HG03108 (cell line): ENCODE measurements at regions not wholly inside any gene's neighbourhood (a gene's known extent, or its start where the extent isn't known, plus 50 kb on each side); places are given as distances from the start of the nearest gene placed in this dataset.

ENCODE experiments used
- ATAC-seq: cut with Tn5 transposase; IDR thresholded peaks from one replicate; pipeline ENCODE4 v1.9.1; 2021; ENCODE audit warnings: moderate library complexity; ENCODE audit not compliant: unreplicated experiment

DNA sequence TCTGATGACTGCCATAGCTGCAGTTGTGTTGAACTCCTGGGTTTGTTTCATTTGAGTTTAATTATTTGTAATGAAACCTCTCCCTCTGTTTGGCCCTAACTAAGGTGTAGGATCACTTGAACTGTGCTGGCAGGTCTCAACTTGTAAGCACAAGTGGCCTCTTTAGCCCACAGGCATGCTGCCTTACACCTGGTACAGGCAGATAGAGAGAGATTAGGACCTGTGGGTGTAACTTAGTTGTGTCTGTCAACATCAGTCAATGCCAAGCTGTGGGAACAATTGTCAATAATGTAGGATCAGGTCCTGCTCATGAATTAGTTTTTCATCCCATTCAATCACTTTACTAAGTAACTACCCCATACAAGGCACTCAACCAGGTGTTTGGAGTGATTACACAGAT, 263.0 kb upstream of the G2E3 start:
- ATAC-seq = no peak

DNA sequence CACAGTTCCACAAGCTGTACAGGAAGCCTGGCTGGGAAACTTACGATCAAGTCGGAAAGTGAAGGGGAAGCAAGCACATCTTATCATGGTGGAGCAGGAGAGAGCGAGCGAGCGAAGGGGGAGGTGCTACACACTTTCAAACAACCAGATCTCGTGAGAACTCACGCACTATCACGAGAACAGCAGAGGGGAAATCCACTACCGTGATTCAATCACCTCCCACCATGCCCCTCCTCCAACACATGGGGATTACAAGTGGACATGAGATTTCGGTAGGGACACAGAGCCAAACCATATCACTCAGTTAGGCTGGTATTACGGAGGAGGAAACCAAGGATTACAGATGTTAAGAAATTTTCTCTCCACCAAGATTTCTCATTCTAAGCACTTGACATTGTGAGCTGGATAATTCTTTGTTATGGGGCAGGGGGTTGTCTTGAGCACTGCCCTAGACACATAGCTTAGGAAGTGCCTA, 262.0 kb upstream of the G2E3 start:
- ATAC-seq = no peak

DNA sequence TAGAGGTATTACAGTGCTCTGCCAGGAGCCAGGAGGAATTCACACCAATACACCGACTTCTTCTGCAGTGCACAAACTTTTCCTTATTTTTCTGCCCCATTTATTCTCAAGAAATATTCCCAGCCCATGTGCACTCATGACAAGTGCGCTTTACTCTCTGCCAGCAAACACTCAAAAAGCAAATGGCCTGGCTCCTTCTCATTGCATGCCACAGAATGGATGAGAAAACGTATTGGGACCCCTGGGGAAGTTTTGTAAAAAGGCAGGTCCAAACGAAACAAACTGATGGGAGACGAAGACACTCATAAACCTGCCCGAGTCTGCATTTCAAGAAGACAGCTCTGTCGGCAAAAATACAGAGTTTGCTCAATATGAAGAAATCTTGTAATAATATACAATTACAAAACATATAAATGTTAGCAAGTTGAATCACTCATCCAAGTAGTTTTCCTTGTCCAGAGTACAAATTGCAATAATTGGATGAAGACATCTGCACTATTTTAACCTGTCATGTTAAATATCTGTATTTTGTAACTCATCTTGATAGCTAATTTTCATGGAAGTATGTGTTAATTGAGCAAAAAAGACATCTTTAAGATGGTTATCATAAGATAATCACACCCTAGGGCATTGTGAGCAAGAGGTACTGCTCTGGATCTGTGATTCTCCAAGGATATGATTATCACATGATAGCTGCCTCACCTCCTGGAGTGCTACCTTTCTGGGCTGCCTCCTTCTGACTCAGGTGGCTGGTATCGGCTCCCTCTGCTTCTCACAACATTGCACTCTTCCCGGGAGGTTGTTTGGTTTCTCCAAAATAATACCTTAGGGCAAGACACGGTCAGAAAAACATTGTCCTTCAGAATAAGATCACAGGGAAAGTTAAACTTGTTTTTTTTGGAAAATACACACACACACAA, 260.8 kb upstream of the G2E3 start:
- ATAC-seq = no peak

DNA sequence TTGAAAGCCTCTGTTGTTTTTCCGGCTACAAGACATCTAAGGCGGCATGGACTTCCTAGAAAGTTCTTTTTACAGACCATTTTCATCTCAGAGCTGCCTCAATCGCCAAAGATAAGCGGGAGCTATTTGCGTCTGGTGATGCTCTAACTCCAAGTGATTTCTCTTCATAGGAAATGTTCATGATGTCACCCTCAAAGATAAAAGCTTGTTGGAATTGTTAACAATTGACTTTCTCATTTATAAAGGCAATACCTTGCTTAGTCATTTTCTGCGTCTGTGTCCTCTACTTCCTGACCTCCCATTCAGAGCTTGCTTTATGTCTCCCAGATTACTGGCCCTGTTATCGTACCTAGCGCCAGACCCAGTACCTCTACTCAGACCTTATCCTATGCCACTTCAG, 259.0 kb upstream of the G2E3 start:
- ATAC-seq = no peak

DNA sequence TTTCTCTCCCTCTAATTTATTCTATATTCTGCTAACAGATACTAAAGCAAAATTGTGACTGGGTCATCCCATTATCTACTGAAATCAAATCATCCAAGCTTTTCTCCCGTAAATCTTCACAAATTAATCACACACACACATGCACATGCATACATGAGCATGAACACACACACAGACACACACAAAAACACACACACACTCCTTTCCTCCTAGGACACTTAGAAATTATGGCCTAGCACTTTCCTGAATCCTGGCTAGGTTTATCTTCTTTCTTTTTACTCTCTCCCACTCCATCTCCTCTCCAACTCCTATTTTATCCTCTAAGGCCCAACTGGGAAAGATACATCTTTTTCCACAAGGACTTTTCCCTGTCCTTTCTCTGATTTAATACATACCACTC, 255.6 kb upstream of the G2E3 start:
- ATAC-seq = no peak

DNA sequence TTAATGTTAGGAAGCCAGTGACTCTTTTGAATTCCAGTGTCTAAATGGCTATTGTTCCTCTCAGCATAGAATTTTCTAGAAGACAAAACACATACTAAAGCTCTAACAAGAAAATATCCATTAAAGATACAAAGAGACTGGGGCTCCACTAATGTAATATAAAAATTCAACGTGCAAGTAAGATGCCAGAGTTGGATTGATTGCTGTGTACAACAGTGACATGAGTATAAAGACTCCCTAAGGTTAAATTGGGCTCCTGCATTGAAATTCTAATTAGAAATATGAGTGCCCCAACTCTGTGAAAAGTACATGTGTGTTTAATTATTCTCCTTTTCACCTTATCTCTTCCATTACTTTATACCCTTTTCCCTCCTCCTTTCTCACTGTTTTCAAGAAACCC, 253.6 kb upstream of the G2E3 start:
- no peak for ATAC-seq

DNA sequence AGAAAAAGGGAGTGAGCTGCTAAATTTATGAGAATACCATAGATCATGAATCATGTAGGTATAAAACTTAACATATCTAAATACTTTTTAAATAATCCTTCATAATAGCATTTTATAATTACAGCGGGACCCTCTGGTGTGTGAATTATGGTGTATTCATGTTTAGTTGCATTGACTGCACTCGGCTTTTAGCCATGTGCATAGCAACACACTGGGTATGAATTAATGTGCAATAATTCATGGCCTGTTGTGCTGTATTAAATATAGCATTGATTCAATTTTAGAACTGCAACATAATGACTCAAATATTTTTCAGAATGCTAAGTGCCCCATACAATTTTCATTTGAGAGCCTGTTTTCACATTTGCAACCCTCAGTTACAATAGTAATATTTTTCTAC, 249.6 kb upstream of the G2E3 start:
- no peak for ATAC-seq

DNA sequence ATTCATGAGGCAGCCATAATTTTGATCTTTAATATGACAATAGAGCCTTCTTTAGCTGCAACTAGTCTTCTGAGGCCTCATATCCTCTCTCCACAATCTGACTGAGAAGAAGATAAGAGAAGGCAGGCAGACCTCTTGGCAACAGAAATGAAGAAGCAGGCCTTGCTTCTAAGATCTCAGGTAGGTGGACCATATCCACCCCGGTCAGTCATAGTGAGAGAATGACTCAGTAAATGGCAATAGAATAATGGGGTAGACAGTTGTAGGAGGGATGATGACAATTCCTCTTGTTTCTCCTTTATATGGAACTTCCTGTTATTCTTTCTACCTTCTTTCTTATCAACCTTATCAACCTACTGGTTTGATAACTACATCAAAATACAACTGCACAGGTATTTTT, 246.7 kb upstream of the G2E3 start:
- no peak for ATAC-seq

DNA sequence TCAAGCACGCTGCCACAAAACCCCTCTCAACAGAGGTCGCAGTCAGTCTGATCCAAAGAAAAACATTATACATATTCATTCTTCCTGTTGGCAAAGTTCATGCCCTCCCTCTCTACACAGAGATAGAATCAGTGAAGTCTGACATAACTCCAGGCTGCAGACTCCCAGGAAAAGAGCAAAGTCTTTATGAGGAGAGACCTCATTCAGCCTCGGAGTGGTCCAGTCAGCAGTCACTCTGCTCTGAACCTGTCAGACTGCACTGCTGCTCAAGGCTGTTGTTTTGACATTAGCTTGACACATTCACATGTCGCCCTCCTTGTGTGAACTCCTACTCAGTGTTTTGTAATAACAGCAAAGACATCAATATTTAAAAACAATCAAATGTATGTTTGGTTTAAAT, 241.2 kb upstream of the G2E3 start:
- no peak for ATAC-seq

DNA sequence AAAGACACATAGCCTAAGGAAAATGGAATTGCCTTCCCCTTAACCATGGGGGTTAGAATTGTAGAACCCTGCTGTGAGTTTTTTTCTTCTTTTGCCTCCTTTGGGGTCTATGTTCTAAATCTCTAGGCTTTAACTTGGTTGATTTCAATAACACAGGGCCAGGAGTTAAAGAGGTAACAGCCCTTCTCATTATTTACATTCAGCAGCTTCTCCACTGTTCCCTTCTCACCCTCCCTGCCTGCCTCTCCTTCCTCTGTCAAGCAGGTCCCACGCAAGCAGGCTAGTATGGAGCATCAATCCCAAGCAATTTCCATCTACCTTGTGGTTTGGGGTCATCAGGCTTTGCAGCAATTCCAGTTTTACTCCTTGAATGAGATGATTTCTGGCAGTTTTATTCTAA, 236.1 kb upstream of the G2E3 start:
- ATAC-seq = no peak

DNA sequence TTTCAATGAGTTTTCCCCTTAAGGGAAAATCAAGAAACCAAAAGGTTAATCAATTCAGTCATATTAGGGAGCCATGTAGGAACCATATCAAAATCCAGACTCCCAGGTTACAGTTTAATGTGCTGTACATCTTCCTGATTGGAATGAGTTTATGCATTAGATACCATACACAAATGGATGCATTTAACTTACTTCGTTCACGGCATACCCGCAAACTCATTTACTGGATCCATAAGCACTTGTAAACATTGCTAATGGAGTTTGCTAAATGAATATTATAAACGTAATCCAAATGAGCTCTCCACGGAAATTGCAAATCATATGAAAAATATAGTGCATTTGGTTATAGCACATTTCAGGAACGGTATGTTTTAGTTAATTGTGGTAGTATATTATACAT, 228.9 kb upstream of the G2E3 start:
- no peak for ATAC-seq

DNA sequence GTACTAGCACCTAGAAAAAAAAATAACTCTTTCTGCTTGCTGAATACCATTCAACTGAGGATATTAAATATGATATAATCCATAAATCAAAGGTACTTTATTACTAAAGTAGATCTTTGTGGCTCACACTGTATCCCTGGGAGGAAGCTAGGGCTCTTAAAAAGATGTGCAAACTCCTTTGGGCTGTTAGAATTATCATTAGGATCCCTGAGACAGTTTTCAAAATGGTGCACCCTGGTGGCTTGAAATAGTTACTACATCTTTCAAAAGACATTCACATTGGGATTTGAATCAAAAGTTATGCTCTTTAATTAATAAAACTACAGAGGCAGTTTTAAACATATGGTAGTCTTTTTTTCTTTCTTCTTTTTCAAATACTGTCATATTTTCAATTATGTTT, 228.5 kb upstream of the G2E3 start:
- ATAC-seq = no peak

DNA sequence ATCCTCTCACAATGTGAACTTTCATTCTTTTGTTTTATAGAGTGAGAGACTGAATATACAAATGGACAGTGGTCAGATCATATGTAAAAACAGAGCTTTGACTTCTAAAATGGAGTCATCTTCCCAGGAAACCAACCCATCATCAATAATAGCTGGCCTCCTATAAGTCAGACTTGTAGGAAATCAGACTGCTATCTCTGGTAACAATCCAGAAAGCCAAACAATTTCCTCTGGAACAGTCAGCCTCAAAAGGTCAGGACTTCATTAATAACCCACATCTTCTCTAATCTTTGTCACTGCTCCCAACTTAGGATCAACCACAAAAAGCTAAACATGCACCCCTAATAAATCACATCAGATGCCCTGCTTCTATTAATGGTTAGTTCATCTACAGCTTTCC, 227.9 kb upstream of the G2E3 start:
- no peak for ATAC-seq

DNA sequence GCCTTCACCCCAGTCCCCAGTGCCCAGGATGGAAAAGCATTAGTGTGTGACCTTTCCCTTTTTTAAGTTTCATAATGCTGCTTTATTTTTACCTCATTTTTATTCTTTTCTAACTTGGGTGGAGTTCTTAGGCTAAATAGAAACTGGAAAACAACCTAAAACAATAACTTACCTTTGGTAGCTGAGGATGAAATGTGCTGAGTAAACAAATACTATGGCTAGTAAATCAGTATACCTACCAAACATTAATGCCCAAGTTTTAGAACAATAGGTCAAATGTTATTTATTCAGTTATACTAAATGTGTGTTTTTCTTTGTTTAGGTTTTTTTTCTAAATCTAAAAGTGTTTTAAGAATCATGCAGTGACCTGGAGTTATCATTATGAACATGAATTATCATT, 226.6 kb upstream of the G2E3 start:
- ATAC-seq = no peak

DNA sequence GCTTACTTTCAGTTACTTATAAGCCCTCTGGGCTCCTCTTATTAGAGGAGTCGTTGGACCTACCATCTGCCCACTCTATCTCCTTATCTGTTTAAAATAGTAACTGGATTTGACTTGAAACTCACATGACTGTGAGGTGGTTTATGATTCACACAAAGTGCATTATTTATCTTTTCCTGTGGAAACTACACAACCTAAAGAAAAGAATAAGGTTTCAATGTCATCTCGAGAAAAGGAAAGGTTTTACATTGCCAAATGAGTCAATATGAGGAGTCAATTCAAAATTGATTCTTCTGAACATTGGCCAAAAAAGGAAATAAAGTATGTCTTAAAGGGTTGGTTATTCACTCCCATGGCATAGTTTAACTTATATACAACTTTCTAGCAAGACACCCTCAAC, 225.0 kb upstream of the G2E3 start:
- ATAC-seq = no peak

DNA sequence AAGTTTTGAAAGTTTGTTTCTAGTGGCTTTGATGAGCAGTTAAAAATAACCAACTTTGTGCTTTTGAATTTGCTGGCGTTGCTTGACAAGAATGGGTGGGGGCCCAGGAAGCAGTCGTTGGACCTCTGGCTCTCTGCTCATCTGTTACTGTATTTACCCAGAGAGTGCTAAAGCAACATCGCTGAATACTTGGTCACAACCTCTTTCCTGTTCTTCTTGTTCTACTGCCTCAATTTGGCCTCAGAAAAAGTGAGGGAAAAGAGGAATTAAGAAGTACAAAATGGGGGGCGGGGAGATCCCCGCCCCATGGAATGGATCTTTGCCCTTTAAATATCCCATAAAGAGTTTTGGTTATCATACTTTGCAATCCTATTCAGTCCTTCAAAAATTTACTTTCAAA, 221.5 kb upstream of the G2E3 start:
- ATAC-seq = no peak

DNA sequence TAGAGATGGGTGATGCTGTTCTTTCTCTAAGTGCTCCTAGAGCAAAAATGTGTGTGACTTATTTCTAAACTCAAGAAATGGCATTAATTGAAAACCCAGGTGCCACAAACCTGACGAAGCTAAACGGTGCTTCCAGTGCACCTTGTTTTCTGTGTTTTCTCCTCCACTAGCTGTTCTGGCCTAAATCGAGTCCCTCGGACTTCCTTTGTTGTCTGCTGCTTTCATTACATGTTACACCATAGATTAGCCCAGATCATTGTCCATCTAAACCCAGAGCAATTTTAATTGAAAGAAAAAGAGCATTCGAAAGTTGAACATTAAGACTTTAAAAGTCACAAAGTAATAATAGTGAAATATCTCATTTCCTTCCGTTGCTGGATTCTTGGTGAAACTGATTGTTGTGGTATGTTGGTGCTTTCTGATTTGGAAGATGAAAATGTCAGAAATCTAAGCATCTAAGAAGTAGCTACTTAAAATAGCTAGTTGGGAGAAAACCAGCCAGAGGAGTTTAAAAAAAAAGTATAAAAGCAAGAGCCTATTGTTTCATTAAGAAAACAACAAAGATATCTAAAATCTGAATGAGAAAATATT, 219.6 kb upstream of the G2E3 start:
- no peak for ATAC-seq

DNA sequence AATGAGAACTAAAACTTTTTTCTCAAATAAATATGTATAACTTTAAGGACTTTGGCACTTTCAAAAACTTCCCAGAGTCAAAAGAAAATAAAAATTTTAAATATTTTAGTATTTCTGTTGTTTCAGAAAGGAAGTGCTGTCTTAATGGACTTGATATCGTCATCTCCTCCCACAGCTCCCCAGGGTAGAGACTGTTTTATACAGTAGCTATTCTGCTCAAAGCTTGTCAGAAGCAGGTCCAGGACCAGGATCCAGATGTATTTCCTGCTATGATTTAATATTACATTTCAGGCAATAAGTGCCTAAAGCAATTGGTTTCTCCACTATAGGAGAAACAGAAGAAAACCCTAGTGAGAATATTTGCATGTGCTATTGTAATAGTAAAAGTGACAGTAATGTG, 218.5 kb upstream of the G2E3 start:
- no peak for ATAC-seq

DNA sequence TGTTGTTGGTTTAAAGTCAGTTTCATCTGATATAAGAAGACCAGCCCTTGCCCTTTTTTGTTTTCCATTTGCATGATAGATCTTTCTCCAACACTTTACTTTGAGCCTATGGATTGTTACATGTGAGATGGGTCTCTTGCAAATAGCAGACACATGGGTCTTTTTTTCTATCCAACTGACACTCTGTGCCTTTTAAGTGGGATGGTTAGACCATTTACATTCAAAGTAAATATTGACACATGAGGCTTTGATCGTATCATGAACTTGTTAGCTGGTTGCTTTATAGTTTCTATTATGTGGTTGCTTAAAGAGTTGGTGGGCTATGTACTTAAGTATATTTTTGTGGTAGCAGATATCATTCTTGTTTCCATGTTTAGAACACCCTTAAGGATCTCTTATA, 213.4 kb upstream of the G2E3 start:
- no peak for ATAC-seq

DNA sequence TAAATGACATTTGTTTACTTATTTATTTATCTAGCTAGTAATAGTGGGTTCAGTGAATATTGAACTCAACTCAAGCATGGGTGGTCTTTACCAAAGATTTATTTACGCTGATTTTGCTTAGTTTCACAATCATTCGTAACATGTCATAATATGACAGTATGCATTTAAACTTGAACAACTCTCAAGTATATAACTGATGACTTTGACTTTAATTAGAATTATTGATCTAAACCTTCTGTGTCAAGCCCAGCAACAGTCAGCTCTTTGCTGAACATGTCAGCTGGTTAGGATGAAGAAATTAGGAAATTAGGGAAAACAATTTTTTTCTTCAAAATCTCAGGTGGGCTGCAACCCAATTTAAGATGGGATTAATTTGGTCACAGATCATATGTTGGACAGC, 210.5 kb upstream of the G2E3 start:
- ATAC-seq = no peak

DNA sequence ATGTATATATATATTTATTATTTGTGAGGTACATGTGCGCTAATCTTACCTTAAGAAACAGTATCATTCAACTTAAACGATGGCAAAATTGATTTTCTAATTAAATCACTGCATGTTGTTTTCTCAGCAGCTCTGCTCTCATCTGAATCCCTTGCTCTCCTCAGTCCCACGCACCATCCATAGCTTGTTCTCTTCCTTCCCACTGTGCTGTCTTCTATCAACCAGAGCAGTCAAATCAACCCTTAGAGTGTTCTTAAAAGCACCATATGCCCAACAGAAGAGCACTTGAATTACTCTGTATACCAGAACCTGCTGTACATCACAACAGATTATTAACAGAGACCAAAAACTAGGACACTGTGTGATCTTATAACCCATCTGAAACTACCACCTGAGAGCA, 209.4 kb upstream of the G2E3 start:
- no peak for ATAC-seq

DNA sequence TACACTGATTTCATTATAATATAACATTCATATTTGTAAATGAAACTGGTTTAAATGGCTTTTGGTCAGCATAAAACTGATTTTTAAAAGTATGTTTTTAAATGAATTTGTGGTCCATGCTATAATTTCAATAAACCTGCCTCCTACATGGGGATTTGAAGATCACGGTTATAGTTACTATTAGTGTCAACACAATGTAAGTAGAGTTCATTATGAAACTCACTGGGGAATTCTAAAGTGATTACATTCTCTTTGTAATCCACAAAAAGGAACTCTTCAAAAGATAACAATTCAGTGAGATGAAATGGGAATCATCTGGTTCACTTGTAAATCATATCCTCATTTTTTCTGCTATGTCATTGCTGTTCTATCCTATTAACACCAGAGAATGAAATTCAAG, 204.5 kb upstream of the G2E3 start:
- no peak for ATAC-seq

DNA sequence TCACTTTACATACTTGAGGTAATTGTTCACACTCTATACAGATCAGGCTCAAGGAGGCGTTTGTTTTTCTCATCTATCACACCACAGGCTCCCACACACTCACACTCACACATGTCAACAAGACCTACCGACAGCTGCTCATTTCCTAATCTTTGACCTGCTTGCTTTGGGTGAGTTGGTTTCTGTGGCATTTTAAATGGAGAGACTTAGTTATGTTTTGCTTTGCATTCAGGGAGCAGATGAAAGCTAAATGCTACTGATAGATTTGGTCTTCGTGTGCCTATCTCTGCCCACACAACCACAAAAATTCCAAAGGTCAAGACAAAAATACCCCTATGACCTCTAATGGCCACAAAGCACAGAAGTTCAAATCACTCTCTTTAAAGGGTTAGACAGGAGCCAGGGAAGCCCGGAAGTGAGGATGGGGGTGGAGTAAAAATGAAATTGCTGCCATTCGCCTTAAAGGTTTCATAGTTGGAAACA, 203.5 kb upstream of the G2E3 start:
- ATAC-seq = no peak
